Prostate gland (tissue), 2 donors: ENCODE measurements at regions not wholly inside any gene's neighbourhood (a gene's known extent, or its start where the extent isn't known, plus 50 kb on each side); places are given as distances from the start of the nearest gene placed in this dataset.

Source experiments
- DNase-seq: peaks from one replicate; pipeline ENCODE4 v3.0.0-alpha.2; 2019; ENCODE audit warnings: low spot score
- H3K27ac ChIP-seq, 2 donors: fragments of 200-600 bp; sonication (generic); 2 replicates each; pipeline ENCODE4 v1.5.1; 2017 to 2019
- H3K27me3 ChIP-seq: fragments of 200-600 bp; sonication (generic); replicated peaks from 2 replicates; pipeline ENCODE4 v1.5.1; 2019; ENCODE audit not compliant: insufficient read depth
- H3K36me3 ChIP-seq, 2 donors: fragments of 200-600 bp; sonication (generic); 1 replicate in 1 of 2; 2 replicates in 1 of 2; pipeline versions ENCODE4 v1.5.1 to v1.8.1; 2017 to 2019
- H3K4me1 ChIP-seq: fragments of 200-600 bp; sonication (generic); replicated peaks from 2 replicates; pipeline ENCODE4 v1.5.1; 2019
- H3K4me3 ChIP-seq, 2 donors: fragments of 200-600 bp; sonication (generic); 2 replicates each; pipeline ENCODE4 v1.5.1; 2017 to 2019
- H3K9me3 ChIP-seq: fragments of 200-600 bp; sonication (generic); 2 replicates; pipeline ENCODE4 v1.5.1; 2017
- POLR2A ChIP-seq: fragments of 450-650 bp; IDR thresholded peaks from one replicate; pipeline ENCODE4 v1.6.1; 2016; ENCODE audit warnings: antibody characterized with exemption, mild to moderate bottlenecking
- POLR2AphosphoS5 ChIP-seq: sonication (generic); formaldehyde crosslinking; IDR thresholded peaks from one replicate; pipeline ENCODE4 v1.6.1; 2017; ENCODE audit warnings: antibody characterized with exemption
- WGBS: methylation state at CpG from one replicate; pipeline ENCODE4 v1.1.5; 2018; 5-methylcytosine and 5-hydroxymethylcytosine counted together
- intact Hi-C: fragments of 100-400 bp; cut with DNase I; formaldehyde crosslinking; loops from one replicate; pipeline ENCODE4 v1.14.2; 2022
- TF ChIP-seq, protein P1 (sequence below), 4 experiments: fragments of 200-600 bp in 2 of 4; fragments of 450-650 bp in 2 of 4; sonication (generic) in 2 of 4; IDR thresholded peaks; 1 replicate in 3 of 4; 2 replicates in 1 of 4; pipeline ENCODE4 v1.5.1; 2016 to 2019; ENCODE audit warnings: antibody characterized with exemption in 4 of 4, mild to moderate bottlenecking in 2 of 4, moderate library complexity in 2 of 4

DNA sequence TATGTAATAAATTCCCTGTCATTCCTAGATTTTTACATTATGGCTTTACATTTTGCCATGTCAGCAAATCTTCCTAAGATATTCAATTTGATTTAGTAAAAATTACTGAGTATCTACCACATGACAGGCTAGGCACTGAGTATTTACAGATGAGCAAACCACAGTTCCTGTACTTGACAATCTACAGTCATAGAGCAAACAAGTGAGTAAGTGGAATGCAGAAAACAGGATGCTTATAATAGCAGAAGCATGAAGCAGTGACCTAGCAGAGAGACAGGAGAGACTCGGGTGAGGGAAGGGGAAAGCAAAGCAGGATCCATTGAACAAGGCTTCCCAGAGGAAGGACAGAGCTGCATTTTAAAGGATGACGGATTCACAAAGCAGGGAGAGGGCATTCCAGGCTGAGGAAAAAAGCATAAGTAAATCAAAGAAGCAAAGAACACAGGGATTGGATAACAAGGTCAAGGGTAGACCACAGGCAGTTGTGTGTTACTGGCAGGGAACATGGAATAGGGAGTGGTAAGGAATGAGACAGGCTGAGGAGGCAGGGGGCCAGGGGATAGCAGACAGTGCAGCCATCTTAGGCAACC is 124.7 kb upstream of the C1QTNF7 start:
- Histone ChIP-seq H3K4me1 (no peaks in the 10 kb centered on the region), H3K27me3 (no peaks in the 10 kb centered on the region), H3K4me3 (no peak overlapping the region), H3K27ac (no peak overlapping the region), H3K36me3 (no peaks in the 10 kb centered on the region), H3K9me3 (no peaks in the 10 kb centered on the region)
- DNase-seq: no peak
- TF ChIP-seq, protein P1, sequence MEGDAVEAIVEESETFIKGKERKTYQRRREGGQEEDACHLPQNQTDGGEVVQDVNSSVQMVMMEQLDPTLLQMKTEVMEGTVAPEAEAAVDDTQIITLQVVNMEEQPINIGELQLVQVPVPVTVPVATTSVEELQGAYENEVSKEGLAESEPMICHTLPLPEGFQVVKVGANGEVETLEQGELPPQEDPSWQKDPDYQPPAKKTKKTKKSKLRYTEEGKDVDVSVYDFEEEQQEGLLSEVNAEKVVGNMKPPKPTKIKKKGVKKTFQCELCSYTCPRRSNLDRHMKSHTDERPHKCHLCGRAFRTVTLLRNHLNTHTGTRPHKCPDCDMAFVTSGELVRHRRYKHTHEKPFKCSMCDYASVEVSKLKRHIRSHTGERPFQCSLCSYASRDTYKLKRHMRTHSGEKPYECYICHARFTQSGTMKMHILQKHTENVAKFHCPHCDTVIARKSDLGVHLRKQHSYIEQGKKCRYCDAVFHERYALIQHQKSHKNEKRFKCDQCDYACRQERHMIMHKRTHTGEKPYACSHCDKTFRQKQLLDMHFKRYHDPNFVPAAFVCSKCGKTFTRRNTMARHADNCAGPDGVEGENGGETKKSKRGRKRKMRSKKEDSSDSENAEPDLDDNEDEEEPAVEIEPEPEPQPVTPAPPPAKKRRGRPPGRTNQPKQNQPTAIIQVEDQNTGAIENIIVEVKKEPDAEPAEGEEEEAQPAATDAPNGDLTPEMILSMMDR (IDR thresholded peaks at IDR 0.05): no peak
- TF ChIP-seq POLR2A: no peak
- no peak for TF ChIP-seq POLR2AphosphoS5
- WGBS: 49% methylated on average over 2 of the region's 2 CpGs
- intact Hi-C loops: no loop called here

DNA sequence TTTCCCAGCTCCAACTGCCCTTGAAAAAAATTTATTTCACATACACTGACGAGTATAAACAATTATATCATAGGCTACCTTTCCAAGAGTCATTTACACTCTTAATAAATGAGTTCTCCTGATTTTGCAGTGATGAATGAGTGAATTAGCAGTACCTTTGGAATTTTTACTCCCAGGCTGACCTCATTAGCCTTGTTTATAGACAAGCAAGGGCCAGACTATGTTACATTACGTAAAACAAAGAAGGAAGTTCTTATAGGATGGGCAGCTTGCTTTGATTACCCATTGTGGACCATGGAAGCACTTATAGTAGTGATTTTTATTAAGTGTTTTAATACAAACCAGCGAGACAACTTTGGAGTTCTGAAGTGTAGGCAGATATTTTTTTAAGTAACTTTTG is 112.9 kb upstream of the C1QTNF7 start:
- DNase-seq: no peak
- H3K27ac ChIP-seq: no peak overlapping the region
- H3K9me3 ChIP-seq: no peaks in the 10 kb centered on the region
- H3K4me1 ChIP-seq: no peaks in the 10 kb centered on the region
- intact Hi-C loops: no loop called here
- no peaks in the 10 kb centered on the region for H3K27me3 ChIP-seq
- no peaks in the 10 kb centered on the region for H3K36me3 ChIP-seq
- no peak overlapping the region for H3K4me3 ChIP-seq
- TF ChIP-seq, protein P1 (IDR thresholded peaks at IDR 0.05): no peak
- TF ChIP-seq POLR2AphosphoS5 (no peak), POLR2A (no peak)
- WGBS: 47% methylated on average over 3 of the region's 3 CpGs

DNA sequence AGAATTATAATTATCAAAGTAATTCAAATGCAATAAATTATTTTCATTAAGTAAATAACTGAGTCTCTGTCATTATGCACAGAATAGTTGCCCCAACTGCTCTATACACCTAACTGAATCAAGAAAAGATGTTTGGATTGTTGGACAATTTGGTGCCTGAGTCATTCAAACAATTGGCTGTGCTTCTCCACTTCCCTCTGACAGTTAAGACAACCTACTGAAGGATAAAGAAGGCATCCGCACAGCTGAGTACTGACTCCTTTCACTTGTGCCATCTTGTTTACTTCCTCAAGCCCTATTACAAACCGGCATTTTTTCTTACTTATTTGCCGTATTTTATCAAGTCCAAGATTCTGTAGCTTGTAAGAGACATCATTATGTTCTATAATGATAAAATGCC is 110.6 kb upstream of the C1QTNF7 start:
- Histone ChIP-seq H3K4me1 (no peaks in the 10 kb centered on the region), H3K27ac (no peak overlapping the region), H3K36me3 (no peaks in the 10 kb centered on the region), H3K27me3 (no peaks in the 10 kb centered on the region), H3K4me3 (no peak overlapping the region), H3K9me3 (no peaks in the 10 kb centered on the region)
- TF ChIP-seq, protein P1 (IDR thresholded peaks at IDR 0.05): no peak
- no peak for TF ChIP-seq POLR2A
- no peak for TF ChIP-seq POLR2AphosphoS5
- WGBS: 58% methylated on average over 3 of the region's 3 CpGs
- DNase-seq: no peak
- intact Hi-C loops: no loop called here

DNA sequence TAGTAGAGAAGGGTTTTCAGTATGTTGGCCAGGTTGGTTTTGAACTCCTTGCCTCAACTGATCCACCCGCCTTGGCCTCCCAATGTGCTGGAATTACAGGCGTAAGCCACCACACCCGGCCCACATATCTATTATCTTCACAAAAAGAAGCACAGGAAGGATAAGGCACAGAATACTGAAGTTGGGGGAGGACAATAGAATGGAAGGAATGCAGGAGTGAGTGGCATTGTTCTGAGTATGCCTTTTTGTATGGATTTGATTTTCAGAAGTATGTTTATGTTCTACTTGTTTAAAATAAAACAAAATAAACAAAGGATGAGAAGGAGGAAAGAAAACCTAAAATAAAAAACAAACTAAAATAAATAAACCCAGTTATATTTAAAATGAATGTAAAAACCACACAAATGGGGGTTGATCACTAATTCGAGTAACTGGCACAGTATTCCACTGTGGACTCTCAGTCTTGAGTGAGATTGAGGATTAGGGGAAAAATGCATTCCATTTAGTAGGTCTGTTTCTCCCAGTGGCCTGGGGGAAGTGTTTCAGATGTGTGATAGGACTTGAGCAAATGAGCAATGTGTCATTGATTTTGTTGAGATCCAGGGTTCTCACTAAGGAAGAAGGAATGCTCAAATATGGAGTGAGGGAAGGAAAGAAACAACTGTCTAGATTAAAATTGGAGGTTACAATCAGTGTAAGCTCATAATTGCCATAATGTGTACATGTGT is 109.0 kb upstream of the C1QTNF7 start:
- Histone ChIP-seq H3K9me3 (no peaks in the 10 kb centered on the region), H3K4me1 (no peaks in the 10 kb centered on the region), H3K27ac (no peak overlapping the region), H3K27me3 (no peaks in the 10 kb centered on the region), H3K4me3 (no peak overlapping the region), H3K36me3 (no peaks in the 10 kb centered on the region)
- TF ChIP-seq POLR2A (no peak), POLR2AphosphoS5 (no peak)
- TF ChIP-seq, protein P1 (IDR thresholded peaks at IDR 0.05): no peak
- WGBS: 86% methylated on average over 4 of the region's 4 CpGs
- intact Hi-C loops: no loop called here
- no peak for DNase-seq
